BJ (cell line): ENCODE measurements at regions not wholly inside any gene's neighbourhood (a gene's known extent, or its start where the extent isn't known, plus 50 kb on each side); places are given as distances from the start of the nearest gene placed in this dataset.
A peak's percentile ranks its signal among the peaks of the same experiment; 100 is the strongest.

ENCODE experiments used
- CTCF ChIA-PET: fragments of 350-600 bp; formaldehyde crosslinking; extraction: SDS; loops from one replicate; lab custom pipeline; 2021; ENCODE audit warnings: antibody characterized with exemption, inconsistent platforms; lab: Yijun Ruan, JAX
- POLR2A ChIA-PET: fragments of 300-600 bp; sonication (Branson Sonifier 250); formaldehyde crosslinking; extraction: SDS; loops from one replicate; lab custom pipeline; 2021; ENCODE audit warnings: antibody characterized with exemption; lab: Charles Lee
- DNase-seq: peaks from one replicate; pipeline ENCODE4 v3.0.0-alpha.2; 2011; ENCODE audit warnings: low read depth
- H3K27me3 ChIP-seq: 2 replicates; pipeline ENCODE4 v1.6.0; 2011; ENCODE audit warnings: low read length; ENCODE audit not compliant: control insufficient read depth, insufficient read depth
- H3K36me3 ChIP-seq: 2 replicates; pipeline ENCODE4 v1.5.1; 2011; ENCODE audit warnings: low read length; ENCODE audit not compliant: control insufficient read depth, insufficient read depth
- H3K4me3 ChIP-seq: 2 replicates; pipeline ENCODE4 v1.5.1; 2011; ENCODE audit warnings: low read depth, mild to moderate bottlenecking, control low read depth, low read length
- TF ChIP-seq, protein P1 (sequence below): IDR thresholded peaks from 2 replicates; pipeline ENCODE4 v1.5.1; 2011; ENCODE audit warnings: low read depth, mild to moderate bottlenecking, control low read depth, inconsistent platforms, low read length, moderate library complexity; ENCODE audit not compliant: insufficient read depth

- ChIA-PET CTCF (no interaction called here), POLR2A (no interaction called here)
- no peaks in the 10 kb centered on the region for H3K36me3 ChIP-seq
- no peaks in the 10 kb centered on the region for H3K27me3 ChIP-seq
- H3K4me3 ChIP-seq: no peak overlapping the region
- TF ChIP-seq, protein P1, sequence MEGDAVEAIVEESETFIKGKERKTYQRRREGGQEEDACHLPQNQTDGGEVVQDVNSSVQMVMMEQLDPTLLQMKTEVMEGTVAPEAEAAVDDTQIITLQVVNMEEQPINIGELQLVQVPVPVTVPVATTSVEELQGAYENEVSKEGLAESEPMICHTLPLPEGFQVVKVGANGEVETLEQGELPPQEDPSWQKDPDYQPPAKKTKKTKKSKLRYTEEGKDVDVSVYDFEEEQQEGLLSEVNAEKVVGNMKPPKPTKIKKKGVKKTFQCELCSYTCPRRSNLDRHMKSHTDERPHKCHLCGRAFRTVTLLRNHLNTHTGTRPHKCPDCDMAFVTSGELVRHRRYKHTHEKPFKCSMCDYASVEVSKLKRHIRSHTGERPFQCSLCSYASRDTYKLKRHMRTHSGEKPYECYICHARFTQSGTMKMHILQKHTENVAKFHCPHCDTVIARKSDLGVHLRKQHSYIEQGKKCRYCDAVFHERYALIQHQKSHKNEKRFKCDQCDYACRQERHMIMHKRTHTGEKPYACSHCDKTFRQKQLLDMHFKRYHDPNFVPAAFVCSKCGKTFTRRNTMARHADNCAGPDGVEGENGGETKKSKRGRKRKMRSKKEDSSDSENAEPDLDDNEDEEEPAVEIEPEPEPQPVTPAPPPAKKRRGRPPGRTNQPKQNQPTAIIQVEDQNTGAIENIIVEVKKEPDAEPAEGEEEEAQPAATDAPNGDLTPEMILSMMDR: no peak
- no peak for DNase-seq
Measured at GRCh38 chr4:19010761-19011160, 989.2 kb upstream of the LCORL start.

DNA sequence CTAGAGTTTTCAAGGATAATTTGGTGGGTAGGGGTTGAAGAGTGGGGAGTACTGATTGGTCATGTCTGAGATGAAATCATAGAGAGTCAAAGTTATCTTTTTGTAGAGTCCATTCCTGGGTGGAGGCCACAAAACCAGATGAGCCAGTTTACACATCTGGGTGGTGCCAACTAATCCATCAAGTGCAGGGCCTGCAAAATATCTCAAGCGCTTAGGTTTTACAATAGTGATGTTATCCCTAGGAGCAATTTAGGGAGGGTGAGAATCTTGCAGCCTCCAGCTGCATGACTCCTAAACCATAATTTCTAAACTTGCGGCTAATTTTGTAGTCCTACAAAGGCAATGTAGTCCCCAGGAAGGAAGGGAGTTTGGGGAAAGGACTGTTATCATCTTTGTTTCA lies 988.3 kb upstream of the LCORL start:
- no peak overlapping the region for H3K4me3 ChIP-seq
- TF ChIP-seq, protein P1: no peak
- no peaks in the 10 kb centered on the region for H3K27me3 ChIP-seq
- H3K36me3 ChIP-seq: no peaks in the 10 kb centered on the region
- POLR2A ChIA-PET: no interaction called here
- CTCF ChIA-PET: no interaction called here
- no peak for DNase-seq

- H3K36me3 ChIP-seq: no peaks in the 10 kb centered on the region
- CTCF ChIA-PET: no interaction called here
- no peaks in the 10 kb centered on the region for H3K27me3 ChIP-seq
- TF ChIP-seq, protein P1: no peak
- peak; percentile 66 for DNase-seq
- H3K4me3 ChIP-seq: no peak overlapping the region
- POLR2A ChIA-PET: interaction anchor here (0.5 kb wide), 1 partner anchor 175 kb away, joined by 3 read pairs; no protein-coding TSS in a partner anchor
Measured at GRCh38 chr4:19005211-19005610, 983.7 kb upstream of the LCORL start.

DNA sequence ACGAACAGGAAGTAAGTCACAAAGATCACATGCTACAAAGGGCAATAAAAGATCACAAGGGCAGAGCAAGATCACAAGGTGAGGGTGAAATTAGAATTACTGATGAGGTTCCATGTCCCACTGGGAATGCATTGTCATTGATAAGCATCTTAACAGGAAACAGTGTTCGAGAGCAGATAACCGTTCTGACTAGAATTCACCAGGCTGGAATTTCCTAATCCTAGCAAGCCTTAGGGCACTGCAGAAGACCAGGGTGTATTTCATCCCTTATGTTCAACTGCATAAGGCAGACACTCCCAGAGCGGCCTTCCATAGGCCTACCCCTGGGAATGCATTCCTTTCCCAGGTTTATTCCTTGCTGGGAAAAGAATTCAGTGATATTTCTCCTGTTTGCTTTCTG lies 980.6 kb upstream of the LCORL start:
- ChIA-PET POLR2A (no interaction called here), CTCF (no interaction called here)
- no peak for DNase-seq
- Histone ChIP-seq H3K36me3 (no peaks in the 10 kb centered on the region), H3K4me3 (no peak overlapping the region), H3K27me3 (no peaks in the 10 kb centered on the region)
- TF ChIP-seq, protein P1: no peak

GRCh38 chr4:18999595-18999994 lies 978.0 kb upstream of the LCORL start:
- CTCF ChIA-PET: no interaction called here
- Histone ChIP-seq H3K36me3 (no peaks in the 10 kb centered on the region), H3K4me3 (no peak overlapping the region), H3K27me3 (no peaks in the 10 kb centered on the region)
- TF ChIP-seq, protein P1: no peak
- no peak for DNase-seq
- POLR2A ChIA-PET: no interaction called here
